ENCODE measurements at regions not wholly inside any gene's neighbourhood (a gene's known extent, or its start where the extent isn't known, plus 50 kb on each side); places are given as distances from the start of the nearest gene placed in this dataset.

- TF ChIP-seq CTCF (conservative IDR thresholded peaks at IDR 0.05): no peak
- TF ChIP-seq EZH2 (IDR thresholded peaks at IDR 0.05; ENCODE audit: low read depth): no peak
These were observed 934.4 kb downstream of the FLRT2 start for GRCh38 chr14:86464341-86464740.

Measured in PC-9 (cell line).